ENCODE measurements at regions not wholly inside any gene's neighbourhood (a gene's known extent, or its start where the extent isn't known, plus 50 kb on each side); places are given as distances from the start of the nearest gene placed in this dataset.

DNA sequence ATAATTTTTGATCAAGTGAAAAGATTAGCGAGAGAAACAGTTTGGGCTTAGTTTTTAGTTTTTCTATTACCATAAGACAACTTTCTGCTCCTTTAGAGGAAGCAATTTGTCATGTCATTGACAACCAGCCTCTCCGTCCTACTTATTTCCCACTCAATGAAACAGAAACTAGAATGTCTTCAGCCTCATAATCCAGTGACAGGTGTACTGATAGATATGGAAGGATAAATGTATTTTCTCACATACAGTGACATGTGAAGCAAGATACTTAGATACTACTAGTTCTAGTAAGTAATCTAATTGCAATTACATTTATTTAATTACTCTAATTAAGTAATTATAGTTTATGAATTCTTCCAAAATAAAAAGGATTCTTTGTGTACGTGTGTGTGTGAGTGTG is 429.7 kb downstream of the CDH10 start:
- TF ChIP-seq, protein P1, sequence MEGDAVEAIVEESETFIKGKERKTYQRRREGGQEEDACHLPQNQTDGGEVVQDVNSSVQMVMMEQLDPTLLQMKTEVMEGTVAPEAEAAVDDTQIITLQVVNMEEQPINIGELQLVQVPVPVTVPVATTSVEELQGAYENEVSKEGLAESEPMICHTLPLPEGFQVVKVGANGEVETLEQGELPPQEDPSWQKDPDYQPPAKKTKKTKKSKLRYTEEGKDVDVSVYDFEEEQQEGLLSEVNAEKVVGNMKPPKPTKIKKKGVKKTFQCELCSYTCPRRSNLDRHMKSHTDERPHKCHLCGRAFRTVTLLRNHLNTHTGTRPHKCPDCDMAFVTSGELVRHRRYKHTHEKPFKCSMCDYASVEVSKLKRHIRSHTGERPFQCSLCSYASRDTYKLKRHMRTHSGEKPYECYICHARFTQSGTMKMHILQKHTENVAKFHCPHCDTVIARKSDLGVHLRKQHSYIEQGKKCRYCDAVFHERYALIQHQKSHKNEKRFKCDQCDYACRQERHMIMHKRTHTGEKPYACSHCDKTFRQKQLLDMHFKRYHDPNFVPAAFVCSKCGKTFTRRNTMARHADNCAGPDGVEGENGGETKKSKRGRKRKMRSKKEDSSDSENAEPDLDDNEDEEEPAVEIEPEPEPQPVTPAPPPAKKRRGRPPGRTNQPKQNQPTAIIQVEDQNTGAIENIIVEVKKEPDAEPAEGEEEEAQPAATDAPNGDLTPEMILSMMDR (IDR thresholded peaks at IDR 0.05), result no peak
- TF ChIP-seq HOXB13 (CRISPR knock-in tag; IDR thresholded peaks at IDR 0.05; ENCODE audit: low read depth) (no peak), RAD21 (conservative IDR thresholded peaks at IDR 0.05 in 1 of 2, IDR thresholded peaks at IDR 0.05 in 1 of 2) (no peak)
